ACC112 (cell line): ENCODE measurements at regions not wholly inside any gene's neighbourhood (a gene's known extent, or its start where the extent isn't known, plus 50 kb on each side); places are given as distances from the start of the nearest gene placed in this dataset.
"Not testable (repeated sequence)": the region's sequence is repeated elsewhere in the genome, so short reads cannot be mapped to it uniquely, and the experiment has no call there.

Source experiments
- H2AFZ ChIP-seq: fragments of 200-600 bp; sonication (generic); one replicate; pipeline ENCODE4 v1.6.0; 2017; ENCODE audit warnings: antibody characterized with exemption, low read length; ENCODE audit not compliant: unreplicated experiment
- H3K27ac ChIP-seq: fragments of 200-600 bp; sonication (generic); 2 replicates; pipeline ENCODE4 v1.5.1; 2014; ENCODE audit warnings: low read depth, mild to moderate bottlenecking, antibody characterized with exemption, low read length, moderate library complexity
- H3K27me3 ChIP-seq: fragments of 200-600 bp; sonication (generic); 2 replicates; pipeline ENCODE4 v1.6.1; 2014; ENCODE audit warnings: mild to moderate bottlenecking, antibody characterized with exemption, low read length, moderate library complexity, mixed read lengths; ENCODE audit not compliant: insufficient read depth
- H3K36me3 ChIP-seq: fragments of 200-600 bp; sonication (generic); 2 replicates; pipeline ENCODE4 v1.6.1; 2016; ENCODE audit warnings: mild to moderate bottlenecking, antibody characterized with exemption, low read length, moderate library complexity, mixed read lengths; ENCODE audit not compliant: insufficient read depth
- H3K4me1 ChIP-seq: fragments of 200-600 bp; sonication (generic); one replicate; pipeline ENCODE4 v1.6.1; 2016; ENCODE audit warnings: low read length, mixed read lengths; ENCODE audit not compliant: insufficient read depth, unreplicated experiment, control insufficient read depth
- H3K4me3 ChIP-seq: fragments of 200-600 bp; sonication (generic); 2 replicates; pipeline ENCODE4 v1.5.1; 2014; ENCODE audit warnings: mild to moderate bottlenecking, low read depth, low read length
- H3K79me2 ChIP-seq: fragments of 200-600 bp; sonication (generic); one replicate; pipeline ENCODE4 v1.6.0; 2016; ENCODE audit warnings: low read length; ENCODE audit not compliant: control insufficient read depth, unreplicated experiment, insufficient read depth

DNA sequence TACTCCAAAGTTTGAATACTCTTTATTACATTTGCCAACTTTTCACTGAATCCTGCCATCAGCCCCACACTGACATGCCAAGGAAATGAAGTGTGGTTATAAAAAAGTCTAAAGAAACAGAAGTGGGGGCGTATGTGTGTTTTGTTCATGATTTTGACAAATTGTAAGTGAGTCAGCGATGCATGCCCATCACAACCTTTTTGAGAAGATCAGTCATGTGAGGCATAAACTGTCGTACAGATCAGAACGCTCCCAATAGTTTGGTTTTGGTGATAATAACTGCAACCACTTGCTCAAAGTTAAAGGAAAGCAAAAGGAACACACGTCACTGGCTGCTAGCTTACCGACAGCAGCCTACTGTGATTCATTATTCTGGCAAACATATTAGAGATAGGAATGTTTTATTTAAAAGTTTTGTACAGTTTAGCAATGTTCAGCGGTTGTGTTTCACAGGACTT is 95.6 kb downstream of the RGS2 start:
- Histone ChIP-seq H3K27ac (peak overlapping the region; percentile 96), H3K4me3 (peak overlapping the region; percentile 58), H3K36me3 (no peaks in the 10 kb centered on the region), H3K27me3 (no peaks in the 10 kb centered on the region), H3K4me1 (peaks cover 51% of the 10 kb centered on the region), H3K79me2 (no peaks in the 10 kb centered on the region), H2AFZ (peak overlapping the region; percentile 20)

DNA sequence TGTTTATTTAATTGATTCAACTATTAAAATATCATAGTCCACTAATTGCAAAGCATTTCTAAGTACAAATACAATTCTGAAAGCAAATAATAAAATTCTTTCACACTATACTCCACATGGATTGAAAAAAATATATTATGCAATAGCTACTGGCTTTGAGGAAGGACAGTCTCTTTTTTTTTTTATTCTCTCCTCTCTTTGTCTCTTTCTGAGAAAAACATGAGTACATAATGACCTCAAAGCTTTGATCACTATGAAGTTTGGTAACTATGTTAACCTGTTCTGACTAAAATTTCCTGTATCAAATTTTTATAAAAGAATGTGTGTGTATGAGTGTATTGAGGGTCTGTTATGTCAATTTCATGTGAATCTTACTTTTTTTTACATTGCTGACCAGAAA is 96.2 kb downstream of the RGS2 start:
- Histone ChIP-seq H3K4me3 (0 out of 2 replicates have a peak overlapping the region, but pooled peaks have one; percentile 58), H3K36me3 (no peaks in the 10 kb centered on the region), H3K79me2 (no peaks in the 10 kb centered on the region), H3K4me1 (peaks cover 51% of the 10 kb centered on the region), H3K27ac (peak overlapping the region; percentile 96), H3K27me3 (no peaks in the 10 kb centered on the region), H2AFZ (no peak overlapping the region)

DNA sequence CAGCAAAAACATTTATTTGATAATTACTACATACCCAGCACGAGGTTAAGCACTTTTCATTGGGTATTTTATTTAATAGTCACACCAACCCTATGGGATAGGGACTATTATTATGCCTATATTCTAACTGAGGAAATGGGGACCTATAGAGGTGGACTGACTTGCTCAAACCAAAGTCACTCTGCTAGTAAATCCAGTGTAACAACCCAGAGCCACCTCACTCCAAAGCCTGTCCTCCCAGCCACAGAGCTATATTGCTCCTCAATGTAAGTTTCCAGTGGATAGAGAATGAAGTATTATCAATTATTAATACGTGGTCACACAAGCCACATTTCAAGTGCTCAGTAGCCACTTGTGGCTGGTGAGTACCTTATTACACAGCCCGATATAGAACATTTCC is 97.5 kb downstream of the RGS2 start:
- H3K4me3 ChIP-seq = no peak overlapping the region
- no peaks in the 10 kb centered on the region for H3K27me3 ChIP-seq
- no peaks in the 10 kb centered on the region for H3K36me3 ChIP-seq
- H3K4me1 ChIP-seq = peaks cover 51% of the 10 kb centered on the region
- H3K79me2 ChIP-seq = no peaks in the 10 kb centered on the region
- peak overlapping the region; percentile 96 for H3K27ac ChIP-seq
- H2AFZ ChIP-seq = no peak overlapping the region

DNA sequence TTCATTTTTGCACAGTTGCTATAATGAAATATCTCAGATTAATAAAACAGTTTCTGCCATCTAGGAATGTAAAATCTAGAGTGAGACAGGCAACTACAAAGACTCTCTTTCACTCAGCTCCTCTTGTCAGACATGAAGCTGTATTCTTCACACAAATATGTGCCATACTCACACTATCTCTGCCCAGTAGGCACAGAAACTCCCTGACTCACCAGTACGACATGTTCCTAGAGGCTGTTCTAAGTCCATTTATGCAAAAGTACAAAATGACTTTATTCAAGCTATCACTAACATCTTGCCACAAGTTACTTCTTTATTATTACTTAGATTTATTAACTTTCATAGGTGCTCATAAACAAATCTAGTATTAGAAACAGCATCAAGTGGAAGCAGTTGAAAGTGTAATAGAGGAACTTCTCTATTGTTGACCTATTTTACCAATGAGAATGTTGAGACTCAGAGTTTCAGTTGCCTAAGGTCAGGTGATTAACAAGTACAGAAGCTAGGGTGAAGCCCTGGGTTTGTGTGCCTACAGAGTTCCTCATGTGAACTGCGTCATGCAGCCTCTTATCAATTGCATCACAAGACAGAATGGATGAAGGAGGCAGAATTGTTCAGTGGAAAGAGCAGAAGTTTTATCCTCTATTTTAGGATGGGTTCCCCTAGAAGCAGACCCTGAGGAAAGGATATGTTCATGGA is 98.9 kb downstream of the RGS2 start:
- H3K4me1 ChIP-seq = peaks cover 51% of the 10 kb centered on the region
- peak overlapping the region; percentile 20 for H2AFZ ChIP-seq
- peak overlapping the region; percentile 3; the same call in 1 of the 2 replicates for H3K4me3 ChIP-seq
- peak overlapping the region; percentile 96 for H3K27ac ChIP-seq
- H3K27me3 ChIP-seq = no peaks in the 10 kb centered on the region
- H3K79me2 ChIP-seq = no peaks in the 10 kb centered on the region
- H3K36me3 ChIP-seq = no peaks in the 10 kb centered on the region

DNA sequence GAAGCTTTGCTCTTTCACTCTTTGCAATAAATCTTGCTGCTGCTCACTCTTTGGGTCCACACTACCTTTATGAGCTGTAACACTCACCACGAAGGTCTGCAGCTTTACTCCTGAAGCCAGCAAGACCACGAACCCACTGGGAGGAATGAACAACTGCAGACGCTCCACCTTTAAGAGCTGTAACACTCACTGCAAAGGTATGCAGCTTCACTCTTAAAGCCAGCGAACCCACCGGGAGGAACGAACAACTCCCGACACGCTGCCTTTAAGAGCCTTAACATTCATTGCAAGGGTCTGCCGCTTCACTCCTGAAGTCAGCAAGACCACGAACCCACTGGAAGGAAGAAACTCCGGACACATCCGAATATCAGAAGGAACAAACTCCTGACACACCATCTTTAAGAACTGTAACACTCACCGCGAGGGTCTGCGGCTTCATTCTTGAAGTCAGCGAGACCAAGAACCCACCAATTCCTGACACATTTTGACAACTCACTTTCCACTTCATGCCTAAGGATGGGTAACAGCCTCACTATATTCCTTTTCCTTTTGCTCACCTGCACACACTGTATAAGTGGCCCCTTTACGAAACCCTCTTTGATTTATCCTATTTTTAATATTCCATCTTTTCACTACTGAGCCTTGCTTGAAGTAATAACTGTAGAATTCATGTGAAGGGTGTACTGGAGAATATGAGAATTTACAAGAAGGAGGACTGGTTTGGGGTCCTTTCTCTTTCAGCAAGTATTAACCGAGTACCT is 103.2 kb downstream of the RGS2 start:
- H3K4me3 ChIP-seq, H2AFZ ChIP-seq, H3K27me3 ChIP-seq, H3K36me3 ChIP-seq, H3K27ac ChIP-seq, H3K79me2 ChIP-seq: not testable (repeated sequence)
- peaks cover 20% of the 10 kb centered on the region for H3K4me1 ChIP-seq

DNA sequence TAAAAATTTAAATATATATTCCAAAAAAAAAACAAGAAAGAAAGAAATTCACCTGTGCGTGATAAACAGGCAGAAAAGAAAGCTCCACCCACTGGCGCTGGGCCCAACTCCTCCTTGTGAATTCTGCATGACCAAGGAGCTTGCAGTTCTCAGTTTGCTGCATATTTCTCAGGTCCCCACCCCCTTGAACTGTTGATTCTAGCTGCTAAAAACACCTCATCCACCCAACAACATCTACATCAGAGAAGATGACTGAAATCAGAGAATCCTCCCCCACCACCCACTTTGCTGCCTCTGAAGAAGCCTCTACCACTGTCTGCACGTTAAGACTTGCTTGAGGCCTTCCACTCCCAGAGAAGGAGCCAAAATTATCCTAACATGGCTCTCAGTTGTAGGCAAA is 104.8 kb downstream of the RGS2 start:
- peaks cover 4% of the 10 kb centered on the region for H3K4me1 ChIP-seq
- no peak overlapping the region for H2AFZ ChIP-seq
- no peak overlapping the region for H3K4me3 ChIP-seq
- H3K36me3 ChIP-seq = no peaks in the 10 kb centered on the region
- no peaks in the 10 kb centered on the region for H3K27me3 ChIP-seq
- H3K79me2 ChIP-seq = no peaks in the 10 kb centered on the region
- H3K27ac ChIP-seq = no peak overlapping the region

DNA sequence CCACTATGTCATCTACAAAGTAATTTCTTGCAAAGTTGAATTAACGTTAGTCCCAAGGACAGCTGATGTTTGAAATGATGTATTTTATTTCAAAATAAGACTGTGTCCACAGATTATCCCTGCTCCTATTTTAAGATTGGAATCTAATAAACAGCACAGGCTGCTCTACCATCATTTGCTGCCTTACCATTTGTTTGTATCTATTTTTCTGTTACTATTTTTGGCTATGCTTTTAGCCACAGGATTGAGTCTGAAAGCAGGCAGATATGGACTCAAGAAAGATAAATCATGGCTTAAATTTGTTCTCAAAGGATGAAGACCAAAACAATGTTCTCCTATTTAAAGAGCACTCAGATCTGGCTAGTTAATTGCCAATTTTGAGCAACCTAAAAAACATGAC is 105.3 kb downstream of the RGS2 start:
- Histone ChIP-seq H3K27ac (no peak overlapping the region), H3K27me3 (no peaks in the 10 kb centered on the region), H2AFZ (no peak overlapping the region), H3K4me3 (no peak overlapping the region), H3K79me2 (no peaks in the 10 kb centered on the region), H3K36me3 (no peaks in the 10 kb centered on the region), H3K4me1 (no peaks in the 10 kb centered on the region)

DNA sequence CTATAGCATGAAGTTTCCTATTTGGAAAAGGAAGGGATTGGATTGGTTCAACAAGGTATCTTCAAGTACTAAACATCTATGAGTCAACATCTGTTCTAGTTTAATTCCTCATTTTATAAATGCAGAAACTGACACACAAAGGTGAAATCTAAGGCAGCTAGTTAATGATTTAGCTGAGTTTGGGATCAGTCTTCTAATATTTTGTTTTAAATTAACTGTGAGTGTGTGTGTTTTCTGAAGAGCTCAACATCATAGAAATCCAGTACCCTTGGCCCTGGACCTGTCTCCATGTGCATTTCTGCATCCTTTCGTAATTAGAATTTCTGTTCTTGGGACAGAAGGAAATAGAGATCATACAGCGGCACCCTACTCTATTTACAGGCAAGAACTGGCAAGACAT is 105.9 kb downstream of the RGS2 start:
- no peaks in the 10 kb centered on the region for H3K4me1 ChIP-seq
- H2AFZ ChIP-seq = no peak overlapping the region
- no peaks in the 10 kb centered on the region for H3K36me3 ChIP-seq
- no peak overlapping the region for H3K27ac ChIP-seq
- no peaks in the 10 kb centered on the region for H3K27me3 ChIP-seq
- no peak overlapping the region for H3K4me3 ChIP-seq
- H3K79me2 ChIP-seq = no peaks in the 10 kb centered on the region

DNA sequence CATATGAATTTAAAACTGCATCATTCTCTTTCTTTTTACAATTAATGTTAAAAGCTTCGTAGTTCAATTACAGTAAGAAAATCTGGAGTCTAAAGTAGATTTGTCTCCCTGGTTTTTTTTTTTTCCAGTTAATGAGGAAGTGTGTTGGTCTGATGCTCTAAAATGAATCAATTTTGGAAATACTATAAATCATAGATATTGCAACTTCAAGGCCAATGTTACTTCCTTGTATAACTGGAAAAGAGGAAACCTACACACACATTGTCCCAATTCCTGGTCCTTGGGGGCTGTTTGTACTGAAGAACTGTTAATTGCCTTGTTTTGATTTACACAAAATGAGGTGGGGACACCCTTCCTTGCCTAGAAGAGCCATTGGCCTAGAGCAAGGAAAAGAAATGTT is 107.2 kb downstream of the RGS2 start:
- no peaks in the 10 kb centered on the region for H3K27me3 ChIP-seq
- H2AFZ ChIP-seq = no peak overlapping the region
- H3K4me3 ChIP-seq = no peak overlapping the region
- no peaks in the 10 kb centered on the region for H3K36me3 ChIP-seq
- H3K79me2 ChIP-seq = no peaks in the 10 kb centered on the region
- no peak overlapping the region for H3K27ac ChIP-seq
- H3K4me1 ChIP-seq = no peaks in the 10 kb centered on the region

DNA sequence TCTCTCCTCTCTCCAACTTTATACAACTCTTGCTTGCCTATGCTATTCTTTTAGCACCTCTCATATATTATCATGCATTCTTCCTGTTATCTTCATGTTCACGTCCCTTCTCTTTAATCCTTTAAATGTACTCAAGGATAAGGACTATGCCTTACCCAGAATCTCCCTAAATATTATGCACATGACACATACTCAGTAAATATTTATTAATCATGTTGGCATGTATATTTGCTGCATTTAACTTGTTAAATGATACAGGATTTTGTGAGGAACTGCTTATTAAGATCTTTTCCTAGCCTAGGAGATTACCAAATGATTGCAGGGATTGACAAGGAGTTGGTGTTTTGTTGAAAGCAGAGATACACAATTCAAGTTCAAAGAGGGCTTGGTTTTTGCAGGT is 109.4 kb downstream of the RGS2 start:
- Histone ChIP-seq H3K27ac (no peak overlapping the region), H2AFZ (no peak overlapping the region), H3K27me3 (no peaks in the 10 kb centered on the region), H3K79me2 (no peaks in the 10 kb centered on the region), H3K4me1 (no peaks in the 10 kb centered on the region), H3K36me3 (no peaks in the 10 kb centered on the region), H3K4me3 (no peak overlapping the region)

DNA sequence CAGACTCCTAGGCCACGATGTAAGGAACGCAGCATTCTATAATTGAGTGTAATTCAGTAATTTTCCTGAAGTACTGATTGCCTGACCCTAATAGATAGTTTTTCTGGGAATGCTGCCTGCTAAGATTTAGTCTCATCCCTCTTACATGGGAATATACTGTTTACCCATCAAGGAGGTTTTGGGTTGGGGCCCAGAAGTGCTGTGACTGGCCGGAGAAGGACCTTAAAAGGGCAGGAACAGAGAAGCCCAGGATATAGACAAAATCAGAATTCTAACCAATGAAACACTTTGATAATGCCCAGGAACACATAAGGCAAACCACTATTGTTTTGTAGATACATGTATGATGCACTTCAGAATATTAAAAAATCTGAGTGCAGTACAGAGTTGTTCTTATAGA is 111.6 kb downstream of the RGS2 start:
- H2AFZ ChIP-seq = no peak overlapping the region
- H3K27me3 ChIP-seq = no peaks in the 10 kb centered on the region
- H3K27ac ChIP-seq = no peak overlapping the region
- H3K4me1 ChIP-seq = no peaks in the 10 kb centered on the region
- no peaks in the 10 kb centered on the region for H3K36me3 ChIP-seq
- H3K79me2 ChIP-seq = no peaks in the 10 kb centered on the region
- no peak overlapping the region for H3K4me3 ChIP-seq
